ENCODE measurements at regions not wholly inside any gene's neighbourhood (a gene's known extent, or its start where the extent isn't known, plus 50 kb on each side); places are given as distances from the start of the nearest gene placed in this dataset.

GRCh38 chr7:26533217-26533616 lies 241.6 kb downstream of the SNX10 start:
- Histone ChIP-seq H4K8ac (ENCODE audit: low read depth in 2 of 2, low read length in 2 of 2) (no peak overlapping the region), H2AK9ac (replicated peaks; ENCODE audit: low read depth, low read length, poor library complexity) (no peak overlapping the region), H3K4me1 (ENCODE audit: control insufficient read depth, insufficient read depth, low read length) (no peaks in the 10 kb centered on the region), H3K79me1 (ENCODE audit: low read depth in 1 of 2, low read length in 2 of 2) (no peaks in the 10 kb centered on the region), H3K27me3 (ENCODE audit: control insufficient read depth, insufficient read depth, low read length) (0 out of 2 replicates have a peak, but pooled peaks cover 1% of the 10 kb centered on the region), H3K9me1 (ENCODE audit: insufficient read depth, low read length) (no peaks in the 10 kb centered on the region), H2BK120ac (ENCODE audit: low read depth, low read length) (no peak overlapping the region), H3K4me3 (ENCODE audit: insufficient read depth, low read depth, low read length) (no peak overlapping the region), H3K4me2 (ENCODE audit: low read depth, low read length) (no peak overlapping the region), H4K91ac (ENCODE audit: insufficient read depth, low read depth, low read length) (no peak overlapping the region), H3K18ac (ENCODE audit: low read depth, low read length) (no peak overlapping the region), H3K14ac (replicated peaks; ENCODE audit: low read depth, low read length) (no peak overlapping the region), H3K27ac (ENCODE audit: insufficient read depth, low read length) (no peak overlapping the region), H3K56ac (ENCODE audit: extremely low read depth, insufficient read depth, low read length) (no peak overlapping the region), H3K36me3 (ENCODE audit: control insufficient read depth, insufficient read depth, low read length) (no peaks in the 10 kb centered on the region), H2AK5ac (ENCODE audit: low read depth, low read length) (no peak overlapping the region), H4K20me1 (ENCODE audit: insufficient read depth, low read length) (no peaks in the 10 kb centered on the region), H3K4ac (ENCODE audit: low read depth, low read length) (no peak overlapping the region), H2AFZ (replicated peaks; ENCODE audit: low read length, poor library complexity) (no peak overlapping the region), H3K9me3 (ENCODE audit: control insufficient read depth, insufficient read depth, low read length) (no peaks in the 10 kb centered on the region), H3K23ac (ENCODE audit: low read depth, low read length) (no peak overlapping the region), H2BK5ac (ENCODE audit: low read depth, low read length, poor library complexity, severe bottlenecking) (no peak overlapping the region), H3K9ac (ENCODE audit: low read depth, low read length) (no peak overlapping the region), H2BK15ac (ENCODE audit: low read depth, low read length) (no peak overlapping the region), H2BK20ac (ENCODE audit: low read depth, low read length) (no peak overlapping the region), H4K5ac (ENCODE audit: low read depth, low read length) (no peak overlapping the region)
- dilution Hi-C loops (cut with HindIII; ENCODE audit: low sequenced_read_pairs, unreplicated experiment) = no loop called here
- ChIA-PET CTCF (interaction anchor here (0.6 kb wide), 1 partner anchor 677 kb away, joined by 3 read pairs; no protein-coding TSS in a partner anchor), POLR2A (ENCODE audit: unreplicated experiment) (no interaction called here)
- intact Hi-C loops (cut with micrococcal nuclease) = no loop called here
- no CpG with 5 or more reads among the region's 4 CpGs for WGBS, 2 experiments (ENCODE audit: extremely low coverage in 2 of 2, insufficient read length in 1 of 2)
- TF ChIP-seq SMC3 (IDR thresholded peaks at IDR 0.05; ENCODE audit: low read depth, low read length) (no peak), POLR2A (IDR thresholded peaks at IDR 0.05; ENCODE audit: low read depth, low read length) (no peak), BHLHE40 (IDR thresholded peaks at IDR 0.05; ENCODE audit: low read depth, low read length) (no peak), MAZ (IDR thresholded peaks at IDR 0.05; ENCODE audit: borderline replicate concordance, low read depth, low read length) (no peak), RFX5 (IDR thresholded peaks at IDR 0.05; ENCODE audit: low read depth, low read length) (no peak), CTCF (conservative IDR thresholded peaks at IDR 0.05; ENCODE audit: low read depth, low read length) (no peak), RCOR1 (IDR thresholded peaks at IDR 0.05; ENCODE audit: insufficient replicate concordance, low read length) (no peak), FOS (IDR thresholded peaks at IDR 0.05; ENCODE audit: low read depth, low read length) (no peak), USF2 (IDR thresholded peaks at IDR 0.05; ENCODE audit: low read depth, low read length) (no peak), MXI1 (IDR thresholded peaks at IDR 0.05; ENCODE audit: borderline replicate concordance, low read depth, low read length) (no peak), ELK1 (IDR thresholded peaks at IDR 0.05; ENCODE audit: borderline replicate concordance, low read depth, low read length) (no peak), MAFK (IDR thresholded peaks at IDR 0.05; ENCODE audit: low read depth, low read length) (no peak), NFE2L2 (IDR thresholded peaks at IDR 0.05; ENCODE audit: low read depth, low read length) (no peak)
- DNase-seq (no peak), ATAC-seq (ENCODE audit: low read depth) (no peak)
- in situ Hi-C loops (cut with MboI; ENCODE audit: low sequenced_read_pairs) = no loop called here
- no TSS peak for BruUV-seq (replicated peaks)
